ENCODE measurements at regions not wholly inside any gene's neighbourhood (a gene's known extent, or its start where the extent isn't known, plus 50 kb on each side); places are given as distances from the start of the nearest gene placed in this dataset.

GRCh38 chr2:222000326-222000725 lies 298.5 kb downstream of the PAX3 start:
- TF ChIP-seq POLR2A (IDR thresholded peaks at IDR 0.05) = no peak
- TF ChIP-seq CTCF (IDR thresholded peaks at IDR 0.05) = no peak
- no peak for TF ChIP-seq EP300 (IDR thresholded peaks at IDR 0.05)

Measured in tibial nerve (tissue), 4 donors.